ENCODE measurements at regions not wholly inside any gene's neighbourhood (a gene's known extent, or its start where the extent isn't known, plus 50 kb on each side); places are given as distances from the start of the nearest gene placed in this dataset.
"Not testable (repeated sequence)": the region's sequence is repeated elsewhere in the genome, so short reads cannot be mapped to it uniquely, and the experiment has no call there.

- DNase-seq, result no peak
These were observed 501.8 kb downstream of the ZPLD1 start for GRCh38 chr3:102936511-102937045.

- DNase-seq, result no peak
These were observed 507.0 kb downstream of the ZPLD1 start for GRCh38 chr3:102941786-102942185.

- not testable (repeated sequence) for DNase-seq
These were observed 511.6 kb downstream of the ZPLD1 start for GRCh38 chr3:102946445-102946844.

GRCh38 chr3:102972350-102972749 is 537.5 kb downstream of the ZPLD1 start:
- DNase-seq, result no peak

GRCh38 chr3:102974333-102974732 is 539.5 kb downstream of the ZPLD1 start:
- no peak for DNase-seq

GRCh38 chr3:102979191-102979590 is 544.4 kb downstream of the ZPLD1 start:
- no peak for DNase-seq

- DNase-seq, result no peak
These were observed 545.0 kb downstream of the ZPLD1 start for GRCh38 chr3:102979682-102980354.

- no peak for DNase-seq
These were observed 545.5 kb downstream of the ZPLD1 start for GRCh38 chr3:102980355-102980696.

GRCh38 chr3:103002425-103003176 is 567.8 kb downstream of the ZPLD1 start:
- DNase-seq, result no peak

- no peak for DNase-seq
These were observed 571.8 kb downstream of the ZPLD1 start for GRCh38 chr3:103006526-103007183.

- DNase-seq, result no peak
These were observed 574.8 kb downstream of the ZPLD1 start for GRCh38 chr3:103009609-103010008.

- no peak for DNase-seq
These were observed 591.1 kb downstream of the ZPLD1 start for GRCh38 chr3:103025880-103026279.

- no peak for DNase-seq
These were observed 599.0 kb downstream of the ZPLD1 start for GRCh38 chr3:103033841-103034240.

- no peak for DNase-seq
These were observed 612.8 kb downstream of the ZPLD1 start for GRCh38 chr3:103047640-103048039.

GRCh38 chr3:103048068-103048722 is 613.4 kb downstream of the ZPLD1 start:
- no peak for DNase-seq

GRCh38 chr3:103052236-103052830 is 617.5 kb downstream of the ZPLD1 start:
- peak in 1 of 2 donors; percentile 25 for DNase-seq

- no peak for DNase-seq
These were observed 620.3 kb downstream of the ZPLD1 start for GRCh38 chr3:103055021-103055520.

GRCh38 chr3:103056542-103056941 is 621.7 kb downstream of the ZPLD1 start:
- no peak for DNase-seq

- no peak for DNase-seq
These were observed 622.2 kb downstream of the ZPLD1 start for GRCh38 chr3:103057003-103057402.

GRCh38 chr3:103057487-103057886 is 622.7 kb downstream of the ZPLD1 start:
- DNase-seq, result no peak

GRCh38 chr3:103059432-103059831 is 624.6 kb downstream of the ZPLD1 start:
- DNase-seq, result no peak

GRCh38 chr3:103060242-103060641 is 625.4 kb downstream of the ZPLD1 start:
- DNase-seq, result no peak

- DNase-seq, result no peak
These were observed 633.1 kb downstream of the ZPLD1 start for GRCh38 chr3:103067963-103068362.
